ENCODE measurements at regions not wholly inside any gene's neighbourhood (a gene's known extent, or its start where the extent isn't known, plus 50 kb on each side); places are given as distances from the start of the nearest gene placed in this dataset.
"Not testable (repeated sequence)": the region's sequence is repeated elsewhere in the genome, so short reads cannot be mapped to it uniquely, and the experiment has no call there.

GRCh38 chr16:6728381-6728780 is 604.3 kb upstream of the RBFOX1 start:
- DNase-seq (ENCODE audit: low spot score), result no peak
- TF ChIP-seq CTCF (IDR thresholded peaks at IDR 0.05; ENCODE audit: extremely low read depth, missing control alignments), result no peak

GRCh38 chr16:6726621-6727020 is 606.0 kb upstream of the RBFOX1 start:
- no peak for TF ChIP-seq CTCF (IDR thresholded peaks at IDR 0.05; ENCODE audit: extremely low read depth, missing control alignments)
- DNase-seq (ENCODE audit: low spot score), result no peak

- no peak for DNase-seq (ENCODE audit: low spot score)
- no peak for TF ChIP-seq CTCF (IDR thresholded peaks at IDR 0.05; ENCODE audit: extremely low read depth, missing control alignments)
Observed at GRCh38 chr16:6725634-6726331, 606.9 kb upstream of the RBFOX1 start.

GRCh38 chr16:6725206-6725605 is 607.4 kb upstream of the RBFOX1 start:
- not testable (repeated sequence) for DNase-seq (ENCODE audit: low spot score)

- no peak for TF ChIP-seq CTCF (IDR thresholded peaks at IDR 0.05; ENCODE audit: extremely low read depth, missing control alignments)
- DNase-seq (ENCODE audit: low spot score), result no peak
Observed at GRCh38 chr16:6722786-6723185, 609.9 kb upstream of the RBFOX1 start.

GRCh38 chr16:6714510-6714909 is 618.1 kb upstream of the RBFOX1 start:
- no peak for DNase-seq (ENCODE audit: low spot score)
- TF ChIP-seq CTCF (IDR thresholded peaks at IDR 0.05; ENCODE audit: extremely low read depth, missing control alignments), result no peak

- no peak for DNase-seq (ENCODE audit: low spot score)
- TF ChIP-seq CTCF (IDR thresholded peaks at IDR 0.05; ENCODE audit: extremely low read depth, missing control alignments), result no peak
Observed at GRCh38 chr16:6709736-6710135, 622.9 kb upstream of the RBFOX1 start.

GRCh38 chr16:6708576-6709215 is 623.9 kb upstream of the RBFOX1 start:
- TF ChIP-seq CTCF (IDR thresholded peaks at IDR 0.05; ENCODE audit: extremely low read depth, missing control alignments), result no peak
- no peak for DNase-seq (ENCODE audit: low spot score)

Measured in GM20000 (cell line).